OCI-LY7 (cell line): ENCODE measurements at regions not wholly inside any gene's neighbourhood (a gene's known extent, or its start where the extent isn't known, plus 50 kb on each side); places are given as distances from the start of the nearest gene placed in this dataset.

Source experiments
- BruUV-seq: library from RNA; stranded (reverse); fragments of 400-500 nt; replicated peaks from 2 replicates; lab custom pipeline; 2021; lab: Mats Ljungman, UMichigan
- CTCF ChIA-PET: fragments of 300-600 bp; sonication (Branson Sonifier 250); formaldehyde crosslinking; loops from one replicate; lab custom pipeline; 2022; ENCODE audit warnings: antibody characterized with exemption; ENCODE audit not compliant: unreplicated experiment; lab: Charles Lee
- POLR2A ChIA-PET: fragments of 300-600 bp; sonication (Branson Sonifier 250); formaldehyde crosslinking; loops from one replicate; lab custom pipeline; 2022; ENCODE audit warnings: antibody characterized with exemption; lab: Charles Lee
- DNase-seq: peaks from one replicate; pipeline ENCODE4 v3.0.0-alpha.2; 2015; ENCODE audit warnings: low spot score
- H2AFZ ChIP-seq: fragments of 200-600 bp; sonication (generic), shearing (Covaris generic); 2 replicates; pipeline ENCODE4 v1.6.1; 2014; ENCODE audit warnings: mild to moderate bottlenecking, antibody characterized with exemption, low read length, moderate library complexity
- H3K27ac ChIP-seq: fragments of 200-600 bp; sonication (generic); 2 replicates; pipeline ENCODE4 v1.5.1; 2014; ENCODE audit warnings: mixed run types, low read depth, mild to moderate bottlenecking, moderate library complexity, low read length, inconsistent platforms; ENCODE audit not compliant: poor library complexity, severe bottlenecking
- H3K36me3 ChIP-seq: fragments of 200-600 bp; sonication (generic); 2 replicates; pipeline ENCODE4 v1.6.1; 2014; ENCODE audit warnings: mild to moderate bottlenecking, antibody characterized with exemption, low read length, moderate library complexity, mixed read lengths; ENCODE audit not compliant: insufficient read depth
- H3K4me1 ChIP-seq: fragments of 200-600 bp; sonication (generic); 2 replicates; pipeline ENCODE4 v1.5.1; 2014; ENCODE audit warnings: mild to moderate bottlenecking, low read length; ENCODE audit not compliant: insufficient read depth, poor library complexity, severe bottlenecking
- H3K4me2 ChIP-seq: fragments of 200-600 bp; sonication (generic); 2 replicates; pipeline ENCODE4 v1.6.1; 2014; ENCODE audit warnings: mild to moderate bottlenecking, low read length
- H3K4me3 ChIP-seq: fragments of 200-600 bp; sonication (generic); 2 replicates; pipeline ENCODE4 v1.5.1; 2014; ENCODE audit warnings: mild to moderate bottlenecking, low read depth, low read length; ENCODE audit not compliant: poor library complexity, severe bottlenecking
- H3K79me2 ChIP-seq: fragments of 200-600 bp; sonication (generic); 2 replicates; pipeline ENCODE4 v1.6.1; 2016; ENCODE audit warnings: low read depth, mild to moderate bottlenecking, low read length, moderate library complexity, mixed read lengths; ENCODE audit not compliant: insufficient read depth
- H3K9me2 ChIP-seq: fragments of 200-600 bp; sonication (generic); 2 replicates; pipeline ENCODE4 v1.6.1; 2016; ENCODE audit warnings: mild to moderate bottlenecking, low read length, mixed read lengths; ENCODE audit not compliant: insufficient read depth
- H3K9me3 ChIP-seq: fragments of 200-600 bp; sonication (generic); 2 replicates; pipeline ENCODE4 v1.6.1; 2014; ENCODE audit warnings: mild to moderate bottlenecking, mixed run types, low read length, mixed read lengths
- H4K20me1 ChIP-seq: fragments of 200-600 bp; sonication (generic); 2 replicates; pipeline ENCODE4 v1.6.1; 2014; ENCODE audit warnings: mild to moderate bottlenecking, antibody characterized with exemption, low read length, moderate library complexity, mixed read lengths; ENCODE audit not compliant: insufficient read depth
- EZH2phosphoT487 ChIP-seq: fragments of 200-600 bp; sonication (generic); IDR thresholded peaks from 2 replicates; pipeline ENCODE4 v1.6.1; 2018; ENCODE audit warnings: low read depth, borderline replicate concordance, mild to moderate bottlenecking, mixed run types, antibody characterized with exemption, low read length, moderate library complexity, mixed read lengths
- intact Hi-C: fragments of 100-400 bp; cut with micrococcal nuclease; formaldehyde crosslinking; loops from one replicate; pipeline ENCODE4 v1.10.0; 2022; ENCODE audit not compliant: unreplicated experiment
- TF ChIP-seq, protein P1 (sequence below): fragments of 200-600 bp; sonication (generic); conservative IDR thresholded peaks from 2 replicates; pipeline ENCODE4 v1.5.1; 2014; ENCODE audit warnings: mild to moderate bottlenecking, antibody characterized with exemption, low read length, moderate library complexity, mixed read lengths

- Histone ChIP-seq H4K20me1 (no peaks in the 10 kb centered on the region), H3K36me3 (no peaks in the 10 kb centered on the region), H3K79me2 (no peaks in the 10 kb centered on the region), H2AFZ (no peak overlapping the region), H3K4me3 (no peak overlapping the region), H3K9me3 (no peaks in the 10 kb centered on the region), H3K27ac (no peak overlapping the region), H3K9me2 (no peaks in the 10 kb centered on the region), H3K4me1 (no peaks in the 10 kb centered on the region), H3K4me2 (no peak overlapping the region)
- intact Hi-C loops: no loop called here
- ChIA-PET POLR2A (no interaction called here), CTCF (no interaction called here)
- DNase-seq: no peak
- TF ChIP-seq, protein P1, sequence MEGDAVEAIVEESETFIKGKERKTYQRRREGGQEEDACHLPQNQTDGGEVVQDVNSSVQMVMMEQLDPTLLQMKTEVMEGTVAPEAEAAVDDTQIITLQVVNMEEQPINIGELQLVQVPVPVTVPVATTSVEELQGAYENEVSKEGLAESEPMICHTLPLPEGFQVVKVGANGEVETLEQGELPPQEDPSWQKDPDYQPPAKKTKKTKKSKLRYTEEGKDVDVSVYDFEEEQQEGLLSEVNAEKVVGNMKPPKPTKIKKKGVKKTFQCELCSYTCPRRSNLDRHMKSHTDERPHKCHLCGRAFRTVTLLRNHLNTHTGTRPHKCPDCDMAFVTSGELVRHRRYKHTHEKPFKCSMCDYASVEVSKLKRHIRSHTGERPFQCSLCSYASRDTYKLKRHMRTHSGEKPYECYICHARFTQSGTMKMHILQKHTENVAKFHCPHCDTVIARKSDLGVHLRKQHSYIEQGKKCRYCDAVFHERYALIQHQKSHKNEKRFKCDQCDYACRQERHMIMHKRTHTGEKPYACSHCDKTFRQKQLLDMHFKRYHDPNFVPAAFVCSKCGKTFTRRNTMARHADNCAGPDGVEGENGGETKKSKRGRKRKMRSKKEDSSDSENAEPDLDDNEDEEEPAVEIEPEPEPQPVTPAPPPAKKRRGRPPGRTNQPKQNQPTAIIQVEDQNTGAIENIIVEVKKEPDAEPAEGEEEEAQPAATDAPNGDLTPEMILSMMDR: no peak
- no peak for TF ChIP-seq EZH2phosphoT487
- BruUV-seq: no TSS peak
Measured at GRCh38 chr16:85190572-85190971, 78.3 kb upstream of the CIBAR2 start.

- Histone ChIP-seq H2AFZ (no peak overlapping the region), H3K4me2 (no peak overlapping the region), H3K9me3 (no peaks in the 10 kb centered on the region), H3K4me3 (no peak overlapping the region), H4K20me1 (no peaks in the 10 kb centered on the region), H3K79me2 (no peaks in the 10 kb centered on the region), H3K36me3 (no peaks in the 10 kb centered on the region), H3K9me2 (no peaks in the 10 kb centered on the region), H3K4me1 (no peaks in the 10 kb centered on the region), H3K27ac (no peak overlapping the region)
- no TSS peak for BruUV-seq
- DNase-seq: no peak
- CTCF ChIA-PET: no interaction called here
- intact Hi-C loops: no loop called here
- POLR2A ChIA-PET: interaction anchor here (0.6 kb wide), 1 partner anchor 164 kb away, joined by 3 read pairs; no protein-coding TSS in a partner anchor
- TF ChIP-seq EZH2phosphoT487: no peak
- TF ChIP-seq, protein P1: no peak
Measured at GRCh38 chr16:85191341-85191965, 79.2 kb upstream of the CIBAR2 start.

GRCh38 chr16:85192238-85193114 lies 80.2 kb upstream of the CIBAR2 start:
- Histone ChIP-seq H3K36me3 (no peaks in the 10 kb centered on the region), H3K4me1 (no peaks in the 10 kb centered on the region), H3K4me3 (no peak overlapping the region), H3K27ac (no peak overlapping the region), H3K9me2 (no peaks in the 10 kb centered on the region), H2AFZ (no peak overlapping the region), H3K79me2 (no peaks in the 10 kb centered on the region), H3K4me2 (no peak overlapping the region), H4K20me1 (no peaks in the 10 kb centered on the region), H3K9me3 (no peaks in the 10 kb centered on the region)
- POLR2A ChIA-PET: no interaction called here
- CTCF ChIA-PET: no interaction called here
- no peak for DNase-seq
- no peak for TF ChIP-seq EZH2phosphoT487
- TF ChIP-seq, protein P1: no peak
- BruUV-seq: no TSS peak
- intact Hi-C loops: no loop called here
